Astrocyte (in vitro differentiated cells and primary cell): ENCODE measurements at regions not wholly inside any gene's neighbourhood (a gene's known extent, or its start where the extent isn't known, plus 50 kb on each side); places are given as distances from the start of the nearest gene placed in this dataset.

Source experiments
- CTCF ChIP-seq: IDR thresholded peaks from 2 replicates; pipeline ENCODE4 v1.5.1; 2011; ENCODE audit warnings: low read depth, mild to moderate bottlenecking, inconsistent platforms, low read length, moderate library complexity; ENCODE audit not compliant: insufficient read depth
- EZH2 ChIP-seq: IDR thresholded peaks from 2 replicates; pipeline ENCODE4 v1.6.1; 2012; ENCODE audit warnings: mild to moderate bottlenecking, low read length, inconsistent platforms; ENCODE audit not compliant: insufficient read depth

- TF ChIP-seq CTCF (no peak), EZH2 (no peak)
These were observed 61.7 kb upstream of the NEBL start for GRCh38 chr10:20958764-20959163.
